ENCODE measurements at regions not wholly inside any gene's neighbourhood (a gene's known extent, or its start where the extent isn't known, plus 50 kb on each side); places are given as distances from the start of the nearest gene placed in this dataset.

DNA sequence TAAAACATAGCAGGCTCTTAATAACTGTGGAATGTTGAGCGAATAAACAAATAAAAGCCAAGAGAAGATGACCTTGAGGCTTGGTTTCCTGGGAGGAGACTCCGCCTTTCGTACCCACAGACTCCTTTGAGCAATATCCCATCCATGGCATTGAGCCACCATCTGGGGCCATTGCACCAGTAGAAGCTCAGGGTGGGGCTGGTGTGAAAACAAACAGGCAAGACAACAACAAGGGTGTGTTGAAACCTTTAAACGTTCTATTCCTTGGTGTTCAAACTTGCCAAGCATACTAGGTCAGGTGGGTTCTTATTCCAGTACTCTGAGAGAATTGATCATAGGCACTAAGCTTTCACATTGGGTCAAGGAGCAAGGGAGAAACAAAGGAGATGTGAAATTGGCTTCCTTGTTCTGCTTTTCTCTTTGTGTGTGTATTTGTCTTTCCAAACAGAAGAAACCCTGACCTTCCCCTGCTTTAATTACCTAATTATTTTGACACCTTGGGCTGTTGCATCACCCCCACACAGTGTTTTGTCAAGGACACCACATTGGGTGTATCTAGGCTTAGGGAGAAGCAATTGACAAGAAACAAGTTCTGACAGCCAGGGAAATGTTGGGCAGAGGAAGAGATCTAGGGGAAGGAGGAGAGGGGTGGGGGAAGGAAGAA, 105.1 kb upstream of the BCL6 start:
- H3K4me2 ChIP-seq: no peak overlapping the region
- ChIA-PET POLR2A (no interaction called here), CTCF (no interaction called here)
- no peak for FAIRE-seq
- H3K9me3 ChIP-seq: peaks cover 10% of the 10 kb centered on the region; the same call in 2 of the 3 replicates
- H3K4me3 ChIP-seq: no peak overlapping the region
- WGBS (ENCODE audit: missing lambda C conversion rate): 46% methylated on average over 3 of the region's 4 CpGs
- H3K27ac ChIP-seq: no peak overlapping the region; a peak in 1 of 6 replicates
- H3K4me1 ChIP-seq: no peaks in the 10 kb centered on the region
- DNase-seq (ENCODE audit: low read depth in 1 of 2, low spot score in 1 of 2): peak in 1 of 2 experiments; percentile 34
- no peak for TF ChIP-seq KDM5A (IDR thresholded peaks at IDR 0.05)
- TF ChIP-seq, protein P1, sequence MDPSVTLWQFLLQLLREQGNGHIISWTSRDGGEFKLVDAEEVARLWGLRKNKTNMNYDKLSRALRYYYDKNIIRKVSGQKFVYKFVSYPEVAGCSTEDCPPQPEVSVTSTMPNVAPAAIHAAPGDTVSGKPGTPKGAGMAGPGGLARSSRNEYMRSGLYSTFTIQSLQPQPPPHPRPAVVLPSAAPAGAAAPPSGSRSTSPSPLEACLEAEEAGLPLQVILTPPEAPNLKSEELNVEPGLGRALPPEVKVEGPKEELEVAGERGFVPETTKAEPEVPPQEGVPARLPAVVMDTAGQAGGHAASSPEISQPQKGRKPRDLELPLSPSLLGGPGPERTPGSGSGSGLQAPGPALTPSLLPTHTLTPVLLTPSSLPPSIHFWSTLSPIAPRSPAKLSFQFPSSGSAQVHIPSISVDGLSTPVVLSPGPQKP (IDR thresholded peaks at IDR 0.05; ENCODE audit: low read depth, low read length): no peak
- TF ChIP-seq, protein P2, sequence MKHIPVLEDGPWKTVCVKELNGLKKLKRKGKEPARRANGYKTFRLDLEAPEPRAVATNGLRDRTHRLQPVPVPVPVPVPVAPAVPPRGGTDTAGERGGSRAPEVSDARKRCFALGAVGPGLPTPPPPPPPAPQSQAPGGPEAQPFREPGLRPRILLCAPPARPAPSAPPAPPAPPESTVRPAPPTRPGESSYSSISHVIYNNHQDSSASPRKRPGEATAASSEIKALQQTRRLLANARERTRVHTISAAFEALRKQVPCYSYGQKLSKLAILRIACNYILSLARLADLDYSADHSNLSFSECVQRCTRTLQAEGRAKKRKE (CRISPR knock-in tag; IDR thresholded peaks at IDR 0.05; ENCODE audit: low read depth): no peak
- TF ChIP-seq, protein P3, sequence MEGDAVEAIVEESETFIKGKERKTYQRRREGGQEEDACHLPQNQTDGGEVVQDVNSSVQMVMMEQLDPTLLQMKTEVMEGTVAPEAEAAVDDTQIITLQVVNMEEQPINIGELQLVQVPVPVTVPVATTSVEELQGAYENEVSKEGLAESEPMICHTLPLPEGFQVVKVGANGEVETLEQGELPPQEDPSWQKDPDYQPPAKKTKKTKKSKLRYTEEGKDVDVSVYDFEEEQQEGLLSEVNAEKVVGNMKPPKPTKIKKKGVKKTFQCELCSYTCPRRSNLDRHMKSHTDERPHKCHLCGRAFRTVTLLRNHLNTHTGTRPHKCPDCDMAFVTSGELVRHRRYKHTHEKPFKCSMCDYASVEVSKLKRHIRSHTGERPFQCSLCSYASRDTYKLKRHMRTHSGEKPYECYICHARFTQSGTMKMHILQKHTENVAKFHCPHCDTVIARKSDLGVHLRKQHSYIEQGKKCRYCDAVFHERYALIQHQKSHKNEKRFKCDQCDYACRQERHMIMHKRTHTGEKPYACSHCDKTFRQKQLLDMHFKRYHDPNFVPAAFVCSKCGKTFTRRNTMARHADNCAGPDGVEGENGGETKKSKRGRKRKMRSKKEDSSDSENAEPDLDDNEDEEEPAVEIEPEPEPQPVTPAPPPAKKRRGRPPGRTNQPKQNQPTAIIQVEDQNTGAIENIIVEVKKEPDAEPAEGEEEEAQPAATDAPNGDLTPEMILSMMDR (IDR thresholded peaks at IDR 0.05): no peak
- no peak for TF ChIP-seq GATA3 (IDR thresholded peaks at IDR 0.05; ENCODE audit: borderline replicate concordance)
- TF ChIP-seq, protein P4, sequence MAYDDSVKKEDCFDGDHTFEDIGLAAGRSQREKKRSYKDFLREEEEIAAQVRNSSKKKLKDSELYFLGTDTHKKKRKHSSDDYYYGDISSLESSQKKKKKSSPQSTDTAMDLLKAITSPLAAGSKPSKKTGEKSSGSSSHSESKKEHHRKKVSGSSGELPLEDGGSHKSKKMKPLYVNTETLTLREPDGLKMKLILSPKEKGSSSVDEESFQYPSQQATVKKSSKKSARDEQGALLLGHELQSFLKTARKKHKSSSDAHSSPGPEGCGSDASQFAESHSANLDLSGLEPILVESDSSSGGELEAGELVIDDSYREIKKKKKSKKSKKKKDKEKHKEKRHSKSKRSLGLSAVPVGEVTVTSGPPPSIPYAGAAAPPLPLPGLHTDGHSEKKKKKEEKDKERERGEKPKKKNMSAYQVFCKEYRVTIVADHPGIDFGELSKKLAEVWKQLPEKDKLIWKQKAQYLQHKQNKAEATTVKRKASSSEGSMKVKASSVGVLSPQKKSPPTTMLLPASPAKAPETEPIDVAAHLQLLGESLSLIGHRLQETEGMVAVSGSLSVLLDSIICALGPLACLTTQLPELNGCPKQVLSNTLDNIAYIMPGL (CRISPR knock-in tag; IDR thresholded peaks at IDR 0.05; ENCODE audit: borderline replicate concordance): no peak
- no peak for TF ChIP-seq MAZ (IDR thresholded peaks at IDR 0.05; ENCODE audit: borderline replicate concordance, low read depth, low read length)
- TF ChIP-seq EP300 (IDR thresholded peaks at IDR 0.05): no peak
- no peak for TF ChIP-seq CBX8 (IDR thresholded peaks at IDR 0.05)
- TF ChIP-seq RFX5 (IDR thresholded peaks at IDR 0.05): no peak
- TF ChIP-seq, protein P5, sequence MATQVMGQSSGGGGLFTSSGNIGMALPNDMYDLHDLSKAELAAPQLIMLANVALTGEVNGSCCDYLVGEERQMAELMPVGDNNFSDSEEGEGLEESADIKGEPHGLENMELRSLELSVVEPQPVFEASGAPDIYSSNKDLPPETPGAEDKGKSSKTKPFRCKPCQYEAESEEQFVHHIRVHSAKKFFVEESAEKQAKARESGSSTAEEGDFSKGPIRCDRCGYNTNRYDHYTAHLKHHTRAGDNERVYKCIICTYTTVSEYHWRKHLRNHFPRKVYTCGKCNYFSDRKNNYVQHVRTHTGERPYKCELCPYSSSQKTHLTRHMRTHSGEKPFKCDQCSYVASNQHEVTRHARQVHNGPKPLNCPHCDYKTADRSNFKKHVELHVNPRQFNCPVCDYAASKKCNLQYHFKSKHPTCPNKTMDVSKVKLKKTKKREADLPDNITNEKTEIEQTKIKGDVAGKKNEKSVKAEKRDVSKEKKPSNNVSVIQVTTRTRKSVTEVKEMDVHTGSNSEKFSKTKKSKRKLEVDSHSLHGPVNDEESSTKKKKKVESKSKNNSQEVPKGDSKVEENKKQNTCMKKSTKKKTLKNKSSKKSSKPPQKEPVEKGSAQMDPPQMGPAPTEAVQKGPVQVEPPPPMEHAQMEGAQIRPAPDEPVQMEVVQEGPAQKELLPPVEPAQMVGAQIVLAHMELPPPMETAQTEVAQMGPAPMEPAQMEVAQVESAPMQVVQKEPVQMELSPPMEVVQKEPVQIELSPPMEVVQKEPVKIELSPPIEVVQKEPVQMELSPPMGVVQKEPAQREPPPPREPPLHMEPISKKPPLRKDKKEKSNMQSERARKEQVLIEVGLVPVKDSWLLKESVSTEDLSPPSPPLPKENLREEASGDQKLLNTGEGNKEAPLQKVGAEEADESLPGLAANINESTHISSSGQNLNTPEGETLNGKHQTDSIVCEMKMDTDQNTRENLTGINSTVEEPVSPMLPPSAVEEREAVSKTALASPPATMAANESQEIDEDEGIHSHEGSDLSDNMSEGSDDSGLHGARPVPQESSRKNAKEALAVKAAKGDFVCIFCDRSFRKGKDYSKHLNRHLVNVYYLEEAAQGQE (IDR thresholded peaks at IDR 0.05): no peak
- no peak for TF ChIP-seq ESRRA (IDR thresholded peaks at IDR 0.05; ENCODE audit: borderline replicate concordance, low read length)
- no peak for TF ChIP-seq SMC3 (IDR thresholded peaks at IDR 0.05)
- TF ChIP-seq, protein P6, sequence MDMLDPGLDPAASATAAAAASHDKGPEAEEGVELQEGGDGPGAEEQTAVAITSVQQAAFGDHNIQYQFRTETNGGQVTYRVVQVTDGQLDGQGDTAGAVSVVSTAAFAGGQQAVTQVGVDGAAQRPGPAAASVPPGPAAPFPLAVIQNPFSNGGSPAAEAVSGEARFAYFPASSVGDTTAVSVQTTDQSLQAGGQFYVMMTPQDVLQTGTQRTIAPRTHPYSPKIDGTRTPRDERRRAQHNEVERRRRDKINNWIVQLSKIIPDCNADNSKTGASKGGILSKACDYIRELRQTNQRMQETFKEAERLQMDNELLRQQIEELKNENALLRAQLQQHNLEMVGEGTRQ (IDR thresholded peaks at IDR 0.05): no peak
- TF ChIP-seq EHMT2 (IDR thresholded peaks at IDR 0.05; ENCODE audit: low read depth): no peak
- TF ChIP-seq TFCP2L1 (CRISPR knock-in tag; IDR thresholded peaks at IDR 0.05): no peak
- TF ChIP-seq JUNB (IDR thresholded peaks at IDR 0.05): no peak
- no peak for ATAC-seq

Data from A549 (cell line).